T-helper 22 cell (primary cell): ENCODE measurements at regions not wholly inside any gene's neighbourhood (a gene's known extent, or its start where the extent isn't known, plus 50 kb on each side); places are given as distances from the start of the nearest gene placed in this dataset.

Experiments used
- DNase-seq: peaks from one replicate; pipeline ENCODE4 v3.0.0-alpha.2; 2020; ENCODE audit warnings: low read depth

DNA sequence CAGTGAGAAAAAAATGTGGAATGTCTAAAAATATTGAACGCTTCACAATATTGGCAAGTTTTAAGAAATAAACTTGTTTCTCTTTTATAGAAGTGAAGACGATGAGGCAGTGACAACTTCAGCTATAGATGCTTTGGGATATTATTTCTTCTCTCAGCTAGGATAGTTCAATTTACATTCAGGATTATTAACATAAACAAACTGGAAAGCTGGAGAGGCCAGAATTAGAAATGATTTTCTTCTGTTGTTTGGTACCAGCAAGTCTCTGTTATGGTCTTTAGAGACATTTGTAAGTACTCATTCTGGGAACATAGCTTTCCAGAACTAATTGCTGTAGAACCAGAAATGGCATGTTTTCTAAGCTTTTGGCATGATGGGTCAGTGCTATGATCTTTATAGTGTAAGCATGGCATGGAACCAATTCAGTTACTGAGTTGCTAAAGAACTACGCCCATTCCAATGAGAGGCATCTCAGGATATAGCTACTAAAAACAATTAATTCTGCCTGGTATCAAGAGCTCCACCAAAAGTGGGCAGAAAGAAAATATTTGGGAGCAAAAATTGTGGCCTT lies 599.5 kb upstream of the B3GALT2 start:
- DNase-seq = no peak

GRCh38 chr1:193774536-193775323 lies 588.3 kb upstream of the B3GALT2 start:
- DNase-seq = no peak

GRCh38 chr1:193771596-193771995 lies 585.2 kb upstream of the B3GALT2 start:
- no peak for DNase-seq

- no peak for DNase-seq
Observed at GRCh38 chr1:193769651-193770050, 583.2 kb upstream of the B3GALT2 start.

DNA sequence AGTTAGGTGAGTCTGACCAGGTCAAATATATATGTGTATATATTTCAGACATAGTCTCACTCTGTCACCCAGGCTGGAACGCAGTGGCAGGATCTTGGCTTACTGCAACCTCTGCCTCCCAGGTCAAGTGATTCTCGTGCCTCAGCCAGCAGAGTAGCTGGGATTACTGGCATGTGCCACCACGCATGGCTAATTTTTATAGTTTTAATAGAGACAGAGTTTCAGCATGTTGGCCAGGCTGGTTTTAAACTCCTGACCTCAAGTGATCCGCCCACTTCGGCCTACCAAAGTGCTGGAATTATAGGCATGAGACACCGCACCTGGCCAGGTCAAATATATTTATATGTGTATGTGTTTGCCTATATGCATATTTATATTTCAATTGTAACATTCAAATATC lies 581.5 kb upstream of the B3GALT2 start:
- no peak for DNase-seq

- DNase-seq = no peak
Observed at GRCh38 chr1:193766329-193766728, 579.9 kb upstream of the B3GALT2 start.

GRCh38 chr1:193763266-193763665 lies 576.9 kb upstream of the B3GALT2 start:
- DNase-seq = no peak

- DNase-seq = no peak
Observed at GRCh38 chr1:193762236-193762635, 575.8 kb upstream of the B3GALT2 start.

GRCh38 chr1:193755441-193755840 lies 569.0 kb upstream of the B3GALT2 start:
- DNase-seq = no peak

DNA sequence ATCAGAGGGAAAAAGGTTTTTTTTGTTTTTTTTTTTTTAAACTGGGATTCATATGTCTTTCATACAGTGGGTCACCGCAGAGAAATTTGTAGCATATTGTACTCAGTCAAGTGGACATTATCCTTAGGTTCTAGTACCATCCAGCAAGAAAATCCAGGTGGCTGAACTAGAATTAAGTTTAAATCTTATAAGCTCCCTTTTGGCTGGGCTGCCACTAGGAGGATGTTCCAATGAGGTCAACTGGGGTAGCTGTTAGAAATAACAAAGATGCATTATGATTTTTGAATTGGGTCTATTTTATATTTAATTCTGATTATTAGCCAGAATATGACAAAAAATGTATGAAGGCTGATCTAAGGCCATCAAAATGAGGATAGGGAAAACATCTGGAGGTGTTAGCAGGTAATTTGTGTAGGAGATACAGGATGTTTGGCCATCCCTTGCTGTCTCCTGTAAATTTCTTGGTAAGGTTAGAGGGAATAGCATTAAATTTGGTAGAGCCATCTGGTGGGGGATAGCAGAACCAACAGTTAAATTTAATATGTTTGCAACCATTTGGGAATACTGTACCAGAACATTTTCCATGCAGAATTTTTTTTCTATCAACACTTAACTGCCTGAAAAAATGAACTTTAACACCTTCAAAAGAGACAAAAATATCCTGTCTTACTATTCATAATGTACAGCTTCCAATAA lies 568.5 kb upstream of the B3GALT2 start:
- no peak for DNase-seq

- DNase-seq = no peak
Observed at GRCh38 chr1:193754151-193754550, 567.7 kb upstream of the B3GALT2 start.

DNA sequence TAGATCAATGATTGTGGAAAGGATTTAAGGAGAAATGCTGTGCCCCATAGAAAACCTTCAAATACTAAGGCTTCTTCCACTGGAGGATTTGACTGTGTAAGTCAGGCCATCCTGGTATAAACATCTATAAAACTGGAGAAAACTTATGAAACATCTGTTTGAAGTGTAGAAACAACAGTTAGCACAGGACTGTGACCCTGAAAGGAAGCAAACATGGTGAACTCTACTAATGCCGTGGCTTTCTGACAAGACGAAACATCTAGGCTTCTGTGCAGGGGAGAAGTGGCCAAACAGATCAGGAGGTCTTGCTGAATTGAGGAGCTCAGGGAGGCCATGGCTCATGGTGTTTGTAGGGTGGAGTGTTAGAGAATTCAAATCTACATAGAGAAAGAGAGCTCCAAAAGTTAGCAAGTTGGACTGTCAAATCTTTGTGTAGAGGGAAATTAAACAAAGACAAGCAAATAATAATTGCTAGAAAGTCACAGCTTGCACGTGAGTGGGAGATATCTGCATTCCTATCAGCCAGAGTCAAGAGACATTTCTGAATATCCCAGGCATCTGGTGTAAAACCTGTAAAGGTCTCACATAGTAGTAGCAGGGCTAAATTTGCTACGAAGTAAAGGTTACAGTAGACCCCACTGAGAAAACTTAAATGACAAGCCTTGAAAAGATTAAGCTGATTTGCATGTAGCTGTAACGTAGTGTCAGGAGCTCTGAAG lies 566.8 kb upstream of the B3GALT2 start:
- no peak for DNase-seq

DNA sequence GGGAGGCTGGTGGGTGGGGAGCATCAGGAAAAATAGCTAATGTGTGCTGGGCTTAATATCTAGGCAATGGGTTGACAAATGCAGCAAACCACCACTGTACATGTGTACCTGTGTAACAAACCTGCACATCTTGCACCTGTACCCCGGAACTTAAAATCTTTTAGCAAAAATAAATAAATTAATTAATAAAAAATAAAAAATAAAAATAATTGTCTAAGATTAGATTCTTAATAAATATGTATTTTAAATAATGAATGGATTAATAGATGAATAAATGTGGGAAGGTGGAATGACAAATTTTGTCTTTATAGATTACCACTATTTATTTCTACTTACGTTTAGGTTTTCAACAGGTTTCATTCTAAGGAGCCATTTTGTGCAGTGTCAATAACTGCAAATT lies 563.5 kb upstream of the B3GALT2 start:
- DNase-seq = no peak

- DNase-seq = no peak
Observed at GRCh38 chr1:193747579-193747978, 561.2 kb upstream of the B3GALT2 start.

GRCh38 chr1:193741228-193741627 lies 554.8 kb upstream of the B3GALT2 start:
- no peak for DNase-seq

GRCh38 chr1:193740762-193741161 lies 554.3 kb upstream of the B3GALT2 start:
- DNase-seq = no peak

- DNase-seq = no peak
Observed at GRCh38 chr1:193736507-193736906, 550.1 kb upstream of the B3GALT2 start.

GRCh38 chr1:193733674-193734073 lies 547.3 kb upstream of the B3GALT2 start:
- no peak for DNase-seq

DNA sequence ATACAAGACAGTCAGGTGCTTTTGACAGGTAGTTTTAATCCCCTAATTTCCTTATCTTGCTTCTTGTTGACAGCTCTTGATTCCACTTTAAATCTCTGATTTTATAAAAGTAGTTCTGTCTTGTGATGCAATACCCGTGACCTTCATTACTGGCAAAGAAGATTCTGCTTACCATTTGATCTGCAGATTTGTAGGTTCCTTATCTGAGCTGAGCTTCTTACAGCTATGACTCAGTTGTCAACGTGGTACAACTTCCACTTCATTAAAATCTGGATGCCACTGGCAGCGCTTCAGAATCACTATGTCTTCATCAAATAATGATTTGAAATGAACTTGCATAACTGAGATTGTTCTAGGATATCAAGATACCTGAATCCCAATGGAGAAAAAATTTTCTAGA lies 543.6 kb upstream of the B3GALT2 start:
- no peak for DNase-seq

DNA sequence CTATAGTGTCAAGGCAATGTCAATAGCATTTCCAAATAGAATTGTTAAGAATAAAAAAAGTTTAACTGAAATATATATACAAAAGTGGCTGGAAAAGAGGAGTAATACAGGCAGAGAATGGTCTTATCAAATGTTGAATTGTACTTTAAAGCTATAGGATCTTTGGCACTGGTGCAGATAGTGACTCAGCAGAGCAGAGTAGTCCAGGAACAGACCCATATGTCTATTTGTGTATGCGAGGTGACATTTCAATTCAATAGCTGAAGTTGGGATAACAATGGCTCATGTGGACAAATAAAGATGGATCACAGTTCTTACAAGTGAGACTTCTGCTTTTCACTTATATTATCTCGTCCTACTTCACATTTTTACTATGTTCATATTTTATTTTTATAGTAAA lies 543.0 kb upstream of the B3GALT2 start:
- no peak for DNase-seq

- no peak for DNase-seq
Observed at GRCh38 chr1:193727850-193728249, 541.4 kb upstream of the B3GALT2 start.

GRCh38 chr1:193726722-193727121 lies 540.3 kb upstream of the B3GALT2 start:
- DNase-seq = no peak

GRCh38 chr1:193712392-193712791 lies 526.0 kb upstream of the B3GALT2 start:
- no peak for DNase-seq
